ENCODE measurements at regions not wholly inside any gene's neighbourhood (a gene's known extent, or its start where the extent isn't known, plus 50 kb on each side); places are given as distances from the start of the nearest gene placed in this dataset.

DNA sequence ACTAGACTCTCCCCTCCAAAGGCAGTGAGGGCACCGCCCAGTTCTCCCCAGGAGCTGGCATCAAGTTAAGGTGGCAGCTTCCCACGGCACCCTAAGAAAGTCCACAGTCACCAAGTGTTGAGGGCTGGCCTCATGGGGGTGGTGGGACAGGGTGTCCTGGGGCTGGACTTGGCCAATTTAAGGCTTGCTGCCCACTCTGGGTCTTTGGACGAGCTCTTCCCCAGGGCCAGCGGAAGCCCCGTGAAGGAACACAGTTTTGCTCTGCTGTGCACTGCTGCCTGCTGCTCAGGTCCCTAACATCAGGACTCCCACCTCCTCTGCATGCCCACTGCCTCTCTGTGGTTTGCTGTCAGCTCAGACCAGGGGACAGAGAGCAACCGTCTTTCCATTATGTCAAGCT lies 57.3 kb upstream of the TMEM72 start:
- TF ChIP-seq, protein P1, sequence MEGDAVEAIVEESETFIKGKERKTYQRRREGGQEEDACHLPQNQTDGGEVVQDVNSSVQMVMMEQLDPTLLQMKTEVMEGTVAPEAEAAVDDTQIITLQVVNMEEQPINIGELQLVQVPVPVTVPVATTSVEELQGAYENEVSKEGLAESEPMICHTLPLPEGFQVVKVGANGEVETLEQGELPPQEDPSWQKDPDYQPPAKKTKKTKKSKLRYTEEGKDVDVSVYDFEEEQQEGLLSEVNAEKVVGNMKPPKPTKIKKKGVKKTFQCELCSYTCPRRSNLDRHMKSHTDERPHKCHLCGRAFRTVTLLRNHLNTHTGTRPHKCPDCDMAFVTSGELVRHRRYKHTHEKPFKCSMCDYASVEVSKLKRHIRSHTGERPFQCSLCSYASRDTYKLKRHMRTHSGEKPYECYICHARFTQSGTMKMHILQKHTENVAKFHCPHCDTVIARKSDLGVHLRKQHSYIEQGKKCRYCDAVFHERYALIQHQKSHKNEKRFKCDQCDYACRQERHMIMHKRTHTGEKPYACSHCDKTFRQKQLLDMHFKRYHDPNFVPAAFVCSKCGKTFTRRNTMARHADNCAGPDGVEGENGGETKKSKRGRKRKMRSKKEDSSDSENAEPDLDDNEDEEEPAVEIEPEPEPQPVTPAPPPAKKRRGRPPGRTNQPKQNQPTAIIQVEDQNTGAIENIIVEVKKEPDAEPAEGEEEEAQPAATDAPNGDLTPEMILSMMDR (IDR thresholded peaks at IDR 0.05), result no peak
- TF ChIP-seq POLR2A (IDR thresholded peaks at IDR 0.05) (no peak), EP300 (IDR thresholded peaks at IDR 0.05) (no peak)
